ENCODE measurements at regions not wholly inside any gene's neighbourhood (a gene's known extent, or its start where the extent isn't known, plus 50 kb on each side); places are given as distances from the start of the nearest gene placed in this dataset.
A peak's percentile ranks its signal among the peaks of the same experiment; 100 is the strongest.

- Mint-ChIP-seq H3K27ac (no peak overlapping the region), H3K4me3 (no peak overlapping the region), H3K9me3 (peaks cover 13% of the 10 kb centered on the region), H3K27me3 (ENCODE audit: low read depth) (no peaks in the 10 kb centered on the region), H3K4me1 (no peaks in the 10 kb centered on the region), H3K36me3 (ENCODE audit: low read depth) (no peaks in the 10 kb centered on the region)
- TF ChIP-seq, protein P1, sequence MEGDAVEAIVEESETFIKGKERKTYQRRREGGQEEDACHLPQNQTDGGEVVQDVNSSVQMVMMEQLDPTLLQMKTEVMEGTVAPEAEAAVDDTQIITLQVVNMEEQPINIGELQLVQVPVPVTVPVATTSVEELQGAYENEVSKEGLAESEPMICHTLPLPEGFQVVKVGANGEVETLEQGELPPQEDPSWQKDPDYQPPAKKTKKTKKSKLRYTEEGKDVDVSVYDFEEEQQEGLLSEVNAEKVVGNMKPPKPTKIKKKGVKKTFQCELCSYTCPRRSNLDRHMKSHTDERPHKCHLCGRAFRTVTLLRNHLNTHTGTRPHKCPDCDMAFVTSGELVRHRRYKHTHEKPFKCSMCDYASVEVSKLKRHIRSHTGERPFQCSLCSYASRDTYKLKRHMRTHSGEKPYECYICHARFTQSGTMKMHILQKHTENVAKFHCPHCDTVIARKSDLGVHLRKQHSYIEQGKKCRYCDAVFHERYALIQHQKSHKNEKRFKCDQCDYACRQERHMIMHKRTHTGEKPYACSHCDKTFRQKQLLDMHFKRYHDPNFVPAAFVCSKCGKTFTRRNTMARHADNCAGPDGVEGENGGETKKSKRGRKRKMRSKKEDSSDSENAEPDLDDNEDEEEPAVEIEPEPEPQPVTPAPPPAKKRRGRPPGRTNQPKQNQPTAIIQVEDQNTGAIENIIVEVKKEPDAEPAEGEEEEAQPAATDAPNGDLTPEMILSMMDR (IDR thresholded peaks at IDR 0.05; ENCODE audit: unreplicated experiment in 3 of 3): no peak
Observed at GRCh38 chr11:29025001-29025400, 916.8 kb downstream of the METTL15 start.

GRCh38 chr11:29024386-29024785 is 916.2 kb downstream of the METTL15 start:
- no peak overlapping the region for H3K4me3 Mint-ChIP-seq
- no peak overlapping the region for H3K27ac Mint-ChIP-seq
- no peaks in the 10 kb centered on the region for H3K36me3 Mint-ChIP-seq (ENCODE audit: low read depth)
- no peaks in the 10 kb centered on the region for H3K27me3 Mint-ChIP-seq (ENCODE audit: low read depth)
- TF ChIP-seq, protein P1 (IDR thresholded peaks at IDR 0.05; ENCODE audit: unreplicated experiment in 3 of 3): no peak
- no peaks in the 10 kb centered on the region for H3K4me1 Mint-ChIP-seq
- H3K9me3 Mint-ChIP-seq: peaks cover 12% of the 10 kb centered on the region

- Mint-ChIP-seq H3K27ac (no peak overlapping the region), H3K4me3 (no peak overlapping the region), H3K27me3 (ENCODE audit: low read depth) (no peaks in the 10 kb centered on the region), H3K36me3 (ENCODE audit: low read depth) (no peaks in the 10 kb centered on the region), H3K4me1 (no peaks in the 10 kb centered on the region), H3K9me3 (peaks cover 6% of the 10 kb centered on the region)
- TF ChIP-seq, protein P1 (IDR thresholded peaks at IDR 0.05; ENCODE audit: unreplicated experiment in 3 of 3): no peak
Observed at GRCh38 chr11:29023761-29024160, 915.6 kb downstream of the METTL15 start.

GRCh38 chr11:29022676-29023075 is 914.5 kb downstream of the METTL15 start:
- TF ChIP-seq, protein P1 (IDR thresholded peaks at IDR 0.05; ENCODE audit: unreplicated experiment in 3 of 3): no peak
- H3K27me3 Mint-ChIP-seq (ENCODE audit: low read depth): no peaks in the 10 kb centered on the region
- H3K4me1 Mint-ChIP-seq: no peaks in the 10 kb centered on the region
- H3K9me3 Mint-ChIP-seq: peaks cover 2% of the 10 kb centered on the region
- H3K4me3 Mint-ChIP-seq: no peak overlapping the region
- no peak overlapping the region for H3K27ac Mint-ChIP-seq
- no peaks in the 10 kb centered on the region for H3K36me3 Mint-ChIP-seq (ENCODE audit: low read depth)

GRCh38 chr11:29019960-29020683 is 911.9 kb downstream of the METTL15 start:
- Mint-ChIP-seq H3K4me1 (no peaks in the 10 kb centered on the region), H3K9me3 (no peaks in the 10 kb centered on the region), H3K27ac (no peak overlapping the region), H3K4me3 (no peak overlapping the region), H3K36me3 (ENCODE audit: low read depth) (no peaks in the 10 kb centered on the region), H3K27me3 (ENCODE audit: low read depth) (no peaks in the 10 kb centered on the region)
- TF ChIP-seq, protein P1 (IDR thresholded peaks at IDR 0.05; ENCODE audit: unreplicated experiment in 3 of 3): peak; percentile 19 to 42 (median 28)

- H3K36me3 Mint-ChIP-seq (ENCODE audit: low read depth): no peaks in the 10 kb centered on the region
- H3K9me3 Mint-ChIP-seq: no peaks in the 10 kb centered on the region
- TF ChIP-seq, protein P1 (IDR thresholded peaks at IDR 0.05; ENCODE audit: unreplicated experiment in 3 of 3): no peak
- no peaks in the 10 kb centered on the region for H3K27me3 Mint-ChIP-seq (ENCODE audit: low read depth)
- no peak overlapping the region for H3K27ac Mint-ChIP-seq
- H3K4me3 Mint-ChIP-seq: no peak overlapping the region
- H3K4me1 Mint-ChIP-seq: no peaks in the 10 kb centered on the region
Observed at GRCh38 chr11:29018631-29019030, 910.4 kb downstream of the METTL15 start.
